BE2C (cell line): ENCODE measurements at regions not wholly inside any gene's neighbourhood (a gene's known extent, or its start where the extent isn't known, plus 50 kb on each side); places are given as distances from the start of the nearest gene placed in this dataset.

Experiments used
- DNase-seq: peaks from one replicate; pipeline ENCODE4 v3.0.0-alpha.2; 2020
- H3K27me3 ChIP-seq: fragments of 250-450 bp; sonication (Bioruptor Pico); 2 replicates; pipeline ENCODE4 v1.5.1; 2020; ENCODE audit warnings: mild to moderate bottlenecking
- H3K36me3 ChIP-seq: fragments of 250-450 bp; sonication (Bioruptor Pico); 2 replicates; pipeline ENCODE4 v1.5.1; 2020; ENCODE audit warnings: mild to moderate bottlenecking
- H3K4me1 ChIP-seq: fragments of 250-450 bp; sonication (Bioruptor Pico); 2 replicates; pipeline ENCODE4 v1.5.1; 2020
- H3K4me3 ChIP-seq: 2 replicates; pipeline ENCODE4 v1.5.1; 2011; ENCODE audit warnings: low read depth, low read length
- H3K9me3 ChIP-seq: fragments of 250-450 bp; sonication (Bioruptor Pico); 2 replicates; pipeline ENCODE4 v1.5.1; 2020
- TF ChIP-seq, protein P1 (sequence below): IDR thresholded peaks from 2 replicates; pipeline ENCODE4 v1.5.1; 2012; ENCODE audit warnings: mild to moderate bottlenecking, low read depth, low read length

DNA sequence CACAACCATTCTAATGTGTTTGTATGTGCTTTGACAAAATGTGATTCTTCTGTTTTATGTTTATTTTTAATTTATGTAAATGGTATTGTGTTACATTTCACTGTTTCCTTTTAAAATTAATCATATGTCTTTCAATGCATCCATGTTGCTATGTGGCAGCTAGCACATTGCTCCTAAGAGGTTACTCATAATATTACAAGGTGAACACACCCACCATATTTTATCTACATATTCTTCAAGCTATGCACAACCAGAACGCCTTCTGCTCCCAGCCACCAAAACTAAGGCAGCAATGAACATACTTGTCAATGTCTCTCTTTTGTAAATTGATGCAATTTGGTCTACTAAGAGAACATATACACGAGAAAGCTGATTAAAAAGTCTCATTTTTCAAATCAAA, 160.6 kb upstream of the OSR1 start:
- no peaks in the 10 kb centered on the region for H3K4me1 ChIP-seq
- no peak overlapping the region for H3K4me3 ChIP-seq
- no peaks in the 10 kb centered on the region for H3K36me3 ChIP-seq
- no peaks in the 10 kb centered on the region for H3K9me3 ChIP-seq
- DNase-seq = no peak
- TF ChIP-seq, protein P1, sequence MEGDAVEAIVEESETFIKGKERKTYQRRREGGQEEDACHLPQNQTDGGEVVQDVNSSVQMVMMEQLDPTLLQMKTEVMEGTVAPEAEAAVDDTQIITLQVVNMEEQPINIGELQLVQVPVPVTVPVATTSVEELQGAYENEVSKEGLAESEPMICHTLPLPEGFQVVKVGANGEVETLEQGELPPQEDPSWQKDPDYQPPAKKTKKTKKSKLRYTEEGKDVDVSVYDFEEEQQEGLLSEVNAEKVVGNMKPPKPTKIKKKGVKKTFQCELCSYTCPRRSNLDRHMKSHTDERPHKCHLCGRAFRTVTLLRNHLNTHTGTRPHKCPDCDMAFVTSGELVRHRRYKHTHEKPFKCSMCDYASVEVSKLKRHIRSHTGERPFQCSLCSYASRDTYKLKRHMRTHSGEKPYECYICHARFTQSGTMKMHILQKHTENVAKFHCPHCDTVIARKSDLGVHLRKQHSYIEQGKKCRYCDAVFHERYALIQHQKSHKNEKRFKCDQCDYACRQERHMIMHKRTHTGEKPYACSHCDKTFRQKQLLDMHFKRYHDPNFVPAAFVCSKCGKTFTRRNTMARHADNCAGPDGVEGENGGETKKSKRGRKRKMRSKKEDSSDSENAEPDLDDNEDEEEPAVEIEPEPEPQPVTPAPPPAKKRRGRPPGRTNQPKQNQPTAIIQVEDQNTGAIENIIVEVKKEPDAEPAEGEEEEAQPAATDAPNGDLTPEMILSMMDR = no peak
- no peaks in the 10 kb centered on the region for H3K27me3 ChIP-seq

DNA sequence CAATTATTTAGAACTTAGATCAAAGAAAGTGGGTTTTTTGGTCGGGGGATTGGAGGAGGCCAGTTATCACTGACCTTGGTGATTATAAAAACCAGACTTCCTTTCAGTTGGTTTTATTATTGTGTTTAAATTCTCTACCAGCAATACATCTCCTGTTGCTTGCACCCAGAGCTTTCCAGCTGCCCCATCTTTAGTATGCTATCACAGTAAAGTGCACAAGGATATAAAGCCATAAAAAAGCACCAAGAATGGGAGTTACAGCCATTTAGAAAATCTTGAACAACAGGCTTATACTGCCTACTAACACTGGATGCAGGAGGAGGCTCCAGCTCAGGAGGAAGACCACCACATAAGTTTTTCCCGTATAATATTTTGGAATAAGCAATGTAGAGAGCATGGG, 148.7 kb upstream of the OSR1 start:
- no peaks in the 10 kb centered on the region; the same call in none of the 2 replicates for H3K27me3 ChIP-seq
- H3K36me3 ChIP-seq = no peaks in the 10 kb centered on the region
- H3K4me3 ChIP-seq = no peak overlapping the region
- DNase-seq = no peak
- H3K4me1 ChIP-seq = no peaks in the 10 kb centered on the region
- H3K9me3 ChIP-seq = no peaks in the 10 kb centered on the region
- TF ChIP-seq, protein P1 = no peak

DNA sequence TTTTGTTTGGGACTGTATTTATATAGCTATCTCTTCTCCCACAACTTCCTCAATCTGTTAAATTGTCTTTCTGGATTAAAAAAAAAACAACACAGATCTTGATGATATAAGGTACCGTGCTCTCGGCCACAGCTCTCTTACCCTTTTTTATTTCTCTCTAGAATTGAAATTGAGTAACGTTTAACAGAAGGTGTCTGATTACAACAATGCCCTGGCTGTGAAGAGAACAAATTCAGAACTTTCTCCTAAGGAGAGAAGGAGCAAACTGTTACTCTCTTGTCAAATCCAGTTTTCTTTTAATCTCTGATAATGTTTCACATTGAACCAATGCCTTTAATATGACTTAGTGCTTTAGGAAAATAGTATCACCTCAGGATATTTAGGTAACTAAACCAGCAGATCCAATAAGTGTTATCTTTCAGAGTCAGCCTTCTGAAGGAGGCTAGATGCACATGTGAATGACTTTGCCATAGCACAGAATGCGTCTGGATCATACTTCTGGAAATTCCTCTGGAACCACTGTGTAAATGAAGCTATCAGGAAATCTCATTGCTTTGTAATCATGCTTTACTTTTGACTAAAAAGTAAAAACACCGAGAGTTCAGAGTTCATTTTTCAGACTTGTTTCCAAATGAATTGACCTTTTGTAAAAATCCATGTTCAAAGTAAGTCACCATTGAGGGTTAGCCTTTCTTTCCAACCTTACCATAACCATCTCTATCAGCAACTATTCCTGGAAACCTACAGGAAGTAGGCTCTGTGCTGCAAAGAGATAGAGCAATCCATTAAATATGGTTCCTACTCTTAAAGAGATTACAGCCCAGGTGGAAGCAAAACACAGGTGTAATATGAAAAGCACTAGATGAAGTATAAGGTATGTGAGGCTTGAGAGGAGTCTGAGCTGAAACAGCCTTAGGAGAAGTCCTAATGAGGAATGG, 147.0 kb upstream of the OSR1 start:
- H3K4me1 ChIP-seq = no peaks in the 10 kb centered on the region
- TF ChIP-seq, protein P1 = no peak
- H3K9me3 ChIP-seq = no peaks in the 10 kb centered on the region
- no peak for DNase-seq
- H3K27me3 ChIP-seq = no peaks in the 10 kb centered on the region; the same call in 1 of the 2 replicates
- no peak overlapping the region for H3K4me3 ChIP-seq
- no peaks in the 10 kb centered on the region for H3K36me3 ChIP-seq

DNA sequence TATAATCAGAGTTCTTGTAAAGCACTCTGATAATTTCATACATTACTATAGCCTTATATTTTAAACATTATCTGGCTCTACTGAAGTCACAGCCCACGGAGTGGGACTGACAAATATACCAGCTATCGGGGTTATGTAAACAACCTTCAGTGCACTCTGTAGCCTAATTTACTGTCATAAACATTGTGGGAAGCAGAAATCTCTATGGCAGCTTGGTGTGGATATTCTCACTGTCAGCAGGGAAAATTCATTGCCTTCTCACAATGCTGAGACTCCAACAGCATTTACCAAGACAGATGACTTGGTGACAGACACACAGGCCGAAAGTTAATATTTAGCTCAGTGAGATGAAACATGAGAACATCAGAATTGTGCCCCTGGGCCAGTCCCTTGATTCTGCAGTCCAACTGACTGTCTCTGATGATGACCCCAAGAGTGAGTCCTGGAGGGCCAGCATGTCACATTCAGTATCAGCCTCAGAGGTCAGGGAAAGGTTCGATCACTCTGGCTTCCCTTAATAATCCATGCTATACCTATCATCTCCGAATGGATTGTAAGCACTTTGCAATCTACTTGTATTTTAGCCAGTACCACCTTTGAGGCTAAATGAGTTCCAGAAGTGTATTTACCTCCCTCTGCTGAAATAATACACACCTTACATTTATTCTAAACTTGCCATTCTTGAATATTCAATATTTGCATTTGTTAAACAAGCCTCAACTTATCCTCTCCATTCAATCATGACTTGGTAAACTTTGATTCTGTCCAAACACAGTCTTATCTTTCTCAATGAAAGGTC, 146.2 kb upstream of the OSR1 start:
- H3K9me3 ChIP-seq = no peaks in the 10 kb centered on the region
- TF ChIP-seq, protein P1 = no peak
- H3K27me3 ChIP-seq = no peaks in the 10 kb centered on the region; the same call in 1 of the 2 replicates
- no peak for DNase-seq
- H3K36me3 ChIP-seq = no peaks in the 10 kb centered on the region
- H3K4me1 ChIP-seq = no peaks in the 10 kb centered on the region
- no peak overlapping the region for H3K4me3 ChIP-seq

DNA sequence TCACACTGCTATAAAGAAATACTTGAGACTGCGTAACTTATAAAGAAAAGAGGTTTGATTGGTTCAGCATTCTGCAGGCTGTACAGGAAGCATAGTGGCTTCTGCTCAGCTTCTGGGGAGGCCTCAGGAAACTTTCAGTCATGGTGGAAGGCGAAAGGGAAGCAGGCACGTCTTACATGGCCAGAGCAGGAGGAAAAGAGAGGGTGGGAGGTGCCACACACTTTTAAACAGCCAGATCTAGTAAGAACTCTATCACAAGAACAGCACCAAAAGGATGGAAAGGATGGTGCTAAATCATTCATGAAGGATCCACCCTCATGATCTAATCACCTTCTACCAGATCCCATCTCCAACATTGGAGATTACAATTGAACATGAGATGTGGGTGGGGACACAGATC, 145.5 kb upstream of the OSR1 start:
- H3K4me1 ChIP-seq = no peaks in the 10 kb centered on the region
- TF ChIP-seq, protein P1 = no peak
- DNase-seq = no peak
- H3K36me3 ChIP-seq = no peaks in the 10 kb centered on the region
- no peak overlapping the region for H3K4me3 ChIP-seq
- H3K27me3 ChIP-seq = no peaks in the 10 kb centered on the region; the same call in 1 of the 2 replicates
- H3K9me3 ChIP-seq = no peaks in the 10 kb centered on the region

DNA sequence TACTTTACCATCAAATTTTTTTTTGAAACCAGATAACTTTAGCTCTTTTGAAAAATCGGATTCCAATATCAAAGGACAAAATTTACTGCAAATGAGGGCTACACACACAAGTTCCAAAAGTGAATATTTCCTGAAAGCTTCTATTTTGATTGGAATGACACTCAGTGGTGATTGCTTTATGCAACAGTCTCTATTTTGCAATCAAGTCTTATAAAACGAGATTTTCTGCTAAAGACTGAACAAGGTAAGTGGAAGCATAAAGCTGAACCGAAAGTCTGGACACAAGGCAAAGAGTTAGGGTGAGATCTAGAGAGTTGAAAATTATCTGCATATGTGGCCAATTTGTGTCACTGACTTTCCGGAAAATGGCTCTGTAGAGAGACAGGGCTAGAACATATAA, 145.0 kb upstream of the OSR1 start:
- TF ChIP-seq, protein P1 = no peak
- Histone ChIP-seq H3K4me1 (no peaks in the 10 kb centered on the region), H3K27me3 (no peaks in the 10 kb centered on the region; the same call in none of the 2 replicates)

More for the DNA sequence above, 145.0 kb upstream of the OSR1 start:
- no peaks in the 10 kb centered on the region for H3K9me3 ChIP-seq
- H3K4me3 ChIP-seq = no peak overlapping the region
- DNase-seq = no peak
- H3K36me3 ChIP-seq = no peaks in the 10 kb centered on the region
